ENCODE measurements at regions not wholly inside any gene's neighbourhood (a gene's known extent, or its start where the extent isn't known, plus 50 kb on each side); places are given as distances from the start of the nearest gene placed in this dataset.

GRCh38 chr15:93860701-93861100, 370.7 kb upstream of the MCTP2 start:
- no peak for TF ChIP-seq POLR2A (IDR thresholded peaks at IDR 0.05)
- TF ChIP-seq CTCF (IDR thresholded peaks at IDR 0.05), result no peak
